ENCODE measurements at regions not wholly inside any gene's neighbourhood (a gene's known extent, or its start where the extent isn't known, plus 50 kb on each side); places are given as distances from the start of the nearest gene placed in this dataset.

DNA sequence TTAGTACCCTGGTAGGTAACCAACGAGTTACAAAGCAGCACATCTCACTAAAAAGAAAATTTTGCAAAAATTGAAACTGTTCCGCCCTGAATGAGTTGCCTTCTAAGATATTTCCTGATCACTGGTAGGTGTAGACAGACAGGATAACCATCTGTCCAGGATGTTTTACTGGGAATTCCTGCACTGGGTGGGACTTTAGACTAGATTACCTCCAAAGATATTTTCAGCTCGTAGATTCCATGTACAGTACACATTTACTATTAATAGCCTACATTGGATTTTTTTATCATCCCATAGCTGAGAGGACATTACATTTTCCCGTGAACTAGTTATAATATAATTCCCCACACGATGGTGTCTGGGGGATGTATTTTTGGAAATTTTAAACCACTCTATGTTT is 139.6 kb downstream of the DYRK2 start:
- TF ChIP-seq CTCF (IDR thresholded peaks at IDR 0.05) (no peak), POLR2A (IDR thresholded peaks at IDR 0.05) (no peak)
